Activated CD4-positive, alpha-beta T cell treated with anti-CD3 and anti-CD28 coated beads, Interleukin-10, Interleukin-2, amounts not matched to agents 100 ng/mL and 50 ng/mL, durations not matched to agents 16 hours and 8 hours (primary cell): ENCODE measurements at regions not wholly inside any gene's neighbourhood (a gene's known extent, or its start where the extent isn't known, plus 50 kb on each side); places are given as distances from the start of the nearest gene placed in this dataset.

Source experiments
- DNase-seq: peaks from one replicate; pipeline ENCODE4 v3.0.0-alpha.2; 2020

DNA sequence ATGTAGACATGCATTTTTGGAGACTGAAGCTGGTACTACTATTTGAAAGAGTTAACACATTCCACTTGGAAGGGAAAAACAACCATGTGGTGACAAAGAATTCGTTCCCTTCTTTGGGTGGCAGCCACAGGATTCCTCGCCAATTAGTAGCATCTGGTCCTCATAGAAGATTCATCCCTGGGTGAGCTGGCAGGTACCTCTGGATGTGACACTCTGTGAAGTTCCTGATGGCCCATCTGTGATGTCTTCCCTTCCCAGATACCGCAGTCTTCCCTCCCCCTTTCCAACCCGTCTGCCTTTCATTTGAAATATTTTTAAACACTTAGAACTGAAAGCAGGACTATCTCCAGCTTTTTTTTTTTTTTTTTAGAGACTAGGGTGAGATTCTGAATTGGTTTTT, 569.5 kb downstream of the TYW1 start:
- DNase-seq = no peak

DNA sequence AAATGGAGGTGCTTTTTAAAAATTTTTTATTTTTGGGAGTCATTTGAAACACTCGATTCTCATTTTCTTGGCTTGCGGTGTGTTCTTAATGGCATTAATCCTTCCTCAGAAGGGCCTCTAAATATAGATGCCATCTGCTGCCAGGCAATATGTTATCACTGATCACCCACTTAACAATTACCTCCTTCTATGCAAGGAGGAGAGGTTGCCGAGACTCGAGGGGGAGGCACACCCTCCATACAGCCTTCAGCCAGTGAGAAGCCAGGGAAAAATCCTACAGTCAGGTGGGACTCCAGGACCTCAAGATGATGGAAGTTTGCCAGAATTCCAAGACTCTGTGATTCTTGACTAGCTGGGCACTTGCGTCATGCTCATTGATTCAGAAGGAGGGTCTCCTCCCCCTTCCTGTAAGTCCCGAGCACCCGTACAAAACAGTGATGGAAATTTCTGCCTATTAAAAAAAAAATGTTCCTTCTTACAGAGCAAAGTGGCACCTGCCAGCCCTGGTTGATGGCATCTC, 574.5 kb downstream of the TYW1 start:
- no peak for DNase-seq

DNA sequence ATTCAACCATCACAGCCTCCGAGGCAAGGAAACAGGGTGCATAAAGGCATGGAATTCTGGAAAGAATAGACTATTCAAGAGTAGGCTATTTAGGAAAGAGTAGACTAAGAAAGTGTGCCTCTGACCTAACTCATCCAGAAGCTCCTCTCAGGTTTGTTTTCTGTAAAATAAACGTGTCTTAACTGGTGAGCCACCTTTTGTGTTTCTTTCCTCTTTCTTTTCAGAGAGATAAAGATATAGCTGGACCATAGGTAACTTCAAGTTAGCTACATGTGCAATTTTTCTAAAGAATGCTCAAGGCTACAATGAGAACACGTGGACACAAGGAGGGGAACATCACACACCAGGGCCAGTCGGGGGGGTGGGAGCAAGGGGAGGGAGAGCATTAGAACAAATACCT, 577.0 kb downstream of the TYW1 start:
- no peak for DNase-seq

DNA sequence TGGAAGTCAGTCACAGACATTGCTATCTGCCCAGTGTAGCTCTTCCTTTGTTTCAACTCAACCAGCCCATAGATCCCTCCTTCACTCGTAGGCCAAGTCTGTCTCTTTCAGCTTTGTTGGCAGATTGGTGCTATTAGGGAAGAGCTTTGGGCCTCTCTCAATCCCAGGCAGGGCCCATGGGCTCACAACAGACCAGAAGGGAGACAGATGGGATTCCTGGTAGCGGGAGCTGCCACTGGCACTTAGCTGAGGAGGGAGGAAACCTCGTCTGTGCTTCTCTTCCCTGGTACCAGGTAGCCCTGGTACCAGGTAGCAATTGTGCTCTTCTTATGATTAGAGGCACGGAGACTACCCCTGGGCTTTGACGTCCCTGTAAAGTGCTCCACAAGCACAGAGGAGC, 592.0 kb downstream of the TYW1 start:
- DNase-seq = no peak

DNA sequence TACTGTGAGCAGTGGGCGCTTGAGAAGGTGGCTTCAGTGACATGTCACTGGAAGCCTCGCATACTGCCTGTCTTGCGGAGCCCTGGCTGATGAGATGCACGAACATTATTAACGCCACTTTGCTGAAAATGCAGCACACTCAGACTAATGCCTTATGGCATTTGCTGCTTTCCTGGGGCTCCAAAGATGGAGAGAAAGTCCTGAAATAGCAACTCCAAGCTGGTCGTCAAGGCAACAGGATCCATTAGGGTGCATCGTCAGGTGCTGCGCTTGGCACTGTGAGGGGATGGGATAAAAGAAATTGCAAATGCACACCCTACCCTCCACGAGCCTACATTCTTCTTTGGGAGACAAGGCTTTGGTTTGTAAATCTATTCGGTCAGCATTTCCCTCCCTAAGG, 592.5 kb downstream of the TYW1 start:
- no peak for DNase-seq

DNA sequence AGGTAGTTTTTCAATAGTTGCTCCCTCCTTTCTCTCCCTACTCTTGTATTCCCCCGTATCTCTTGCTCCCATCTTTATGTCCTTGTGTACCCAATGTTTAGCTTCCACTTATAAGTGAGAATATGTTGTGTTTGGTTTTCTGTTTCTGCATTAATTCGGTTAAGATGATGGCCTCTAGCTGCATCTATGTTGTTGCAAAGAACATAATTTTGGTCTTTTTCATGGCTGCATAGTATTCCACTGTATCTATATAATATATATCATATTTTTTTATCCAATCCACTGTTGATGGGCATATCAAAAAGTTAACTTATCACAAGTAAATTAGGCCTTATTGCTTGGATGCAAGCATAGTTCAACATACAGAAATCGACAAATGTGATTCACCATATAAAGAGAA, 594.0 kb downstream of the TYW1 start:
- DNase-seq = no peak

DNA sequence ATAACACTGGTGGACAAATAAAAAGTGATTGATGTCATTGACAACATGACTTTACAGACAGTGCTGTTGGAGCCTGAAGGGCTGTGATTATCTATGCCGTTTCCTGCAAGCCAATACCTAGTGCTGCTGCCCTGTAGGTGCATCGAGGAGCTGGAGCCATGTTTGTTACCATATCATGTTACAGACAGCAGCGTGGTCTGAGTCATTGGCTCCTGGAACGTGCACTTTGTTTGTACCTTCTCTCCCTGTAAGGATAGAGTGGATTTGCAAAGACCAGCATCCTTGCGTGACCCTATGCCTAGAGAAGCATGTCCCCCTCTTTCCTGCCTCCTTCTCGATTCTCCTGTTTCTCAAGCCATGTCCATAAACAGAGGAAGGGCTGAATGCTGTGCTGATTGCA, 597.2 kb downstream of the TYW1 start:
- DNase-seq = no peak

DNA sequence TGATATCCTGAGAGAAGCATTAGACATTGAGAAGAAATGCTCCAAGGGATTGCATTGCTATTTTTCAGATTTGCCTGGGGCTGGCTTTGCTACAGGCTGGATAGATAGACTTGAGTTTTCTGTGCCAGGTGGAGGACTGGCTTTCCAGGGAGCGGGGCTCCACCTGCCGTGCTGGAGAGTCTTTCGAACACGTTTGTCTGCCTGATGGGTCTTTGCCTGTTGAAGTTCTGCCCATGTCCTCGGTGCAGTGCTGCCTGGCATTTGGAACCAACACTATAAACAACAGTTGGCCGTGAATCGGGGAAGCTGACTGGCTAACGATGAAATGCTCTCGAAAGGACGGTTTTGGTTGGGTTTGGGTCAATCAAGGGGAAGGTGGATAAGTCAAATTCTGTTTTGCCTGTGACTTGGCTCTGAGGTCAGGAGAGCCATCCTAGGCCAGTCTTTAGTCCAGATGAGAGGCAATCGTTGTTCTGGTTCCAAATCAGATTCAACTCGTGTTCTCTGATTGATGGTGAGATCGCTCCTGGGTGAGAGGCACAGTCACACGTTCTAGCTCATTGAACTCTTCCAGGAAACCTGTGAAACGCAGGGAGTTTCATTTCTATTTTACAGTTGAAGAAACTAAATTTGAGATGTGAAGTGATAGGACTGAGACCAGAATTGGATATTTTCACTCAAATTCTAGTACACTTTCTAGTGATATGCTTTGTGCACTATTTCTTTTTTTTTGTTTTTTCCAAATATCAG, 599.0 kb downstream of the TYW1 start:
- DNase-seq = no peak

DNA sequence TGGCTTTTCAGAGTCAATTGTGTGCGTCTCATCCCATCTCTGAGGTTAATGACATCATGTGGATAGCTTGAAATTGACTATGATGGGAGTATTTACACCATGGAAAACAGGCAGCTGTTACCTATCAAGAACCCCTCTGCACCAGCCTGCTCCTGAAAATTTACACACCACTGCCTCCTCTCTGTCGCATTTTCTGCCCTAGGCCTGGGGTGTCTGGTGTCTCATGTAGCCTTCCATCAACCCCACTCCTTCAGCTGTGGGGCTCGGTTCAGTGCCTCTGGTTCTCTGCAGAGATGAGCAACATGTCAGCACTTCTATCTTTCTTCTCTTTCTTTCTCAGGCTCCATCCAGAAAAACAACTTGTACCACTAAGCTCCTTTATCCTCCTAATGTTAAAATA, 600.5 kb downstream of the TYW1 start:
- DNase-seq = no peak

DNA sequence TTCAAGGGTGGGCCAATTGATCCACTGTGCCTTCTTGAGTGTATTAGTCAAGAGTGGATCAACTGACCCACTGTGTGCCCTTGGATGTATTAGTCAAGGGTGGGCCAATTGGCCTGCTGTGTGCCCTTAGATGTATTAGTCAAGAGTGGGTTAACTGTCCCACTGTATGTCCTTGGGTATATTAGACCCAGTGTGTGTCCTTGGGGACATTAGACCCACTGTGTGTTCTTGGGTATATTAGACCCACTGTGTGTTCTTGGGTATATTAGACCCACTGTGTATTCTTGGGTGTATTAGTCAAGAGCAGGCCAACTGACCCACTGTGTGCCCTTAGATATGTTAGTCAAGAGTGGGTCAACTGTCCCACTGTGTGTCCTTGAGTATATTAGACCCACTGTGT, 601.8 kb downstream of the TYW1 start:
- DNase-seq = no peak

DNA sequence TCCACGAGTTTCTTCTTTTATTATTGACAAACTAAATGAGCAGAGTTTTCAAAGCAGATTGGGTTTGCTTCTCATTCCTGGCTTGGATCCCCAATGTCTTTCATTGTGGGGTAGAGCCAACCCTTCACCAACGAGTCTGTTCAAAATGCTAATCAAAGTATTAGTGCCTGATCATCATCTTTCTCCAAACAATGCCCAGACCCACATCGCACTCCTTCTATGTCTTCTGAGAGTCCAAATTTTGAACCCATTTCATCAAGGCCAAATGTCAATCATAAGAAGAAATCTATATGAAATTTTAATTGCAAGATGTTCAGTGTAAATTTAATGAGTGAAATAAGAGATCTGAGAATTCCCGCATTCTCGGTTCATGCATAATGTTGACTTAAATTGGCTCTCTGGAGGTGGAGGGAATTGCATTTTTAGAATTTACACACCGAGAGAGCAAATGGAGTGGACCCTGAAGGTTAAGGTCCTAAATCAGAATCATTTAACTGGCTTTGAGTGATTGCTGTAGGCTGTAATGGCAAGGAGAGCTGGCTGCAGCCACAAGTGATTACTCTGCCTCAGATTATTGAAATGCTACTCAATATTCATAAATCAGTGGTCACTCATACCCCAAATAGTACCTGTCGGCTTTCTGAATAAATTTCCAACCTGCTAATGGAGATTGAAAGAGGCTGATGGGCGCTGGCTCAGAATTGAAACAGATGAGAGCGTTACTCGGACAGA, 602.9 kb downstream of the TYW1 start:
- DNase-seq = no peak

DNA sequence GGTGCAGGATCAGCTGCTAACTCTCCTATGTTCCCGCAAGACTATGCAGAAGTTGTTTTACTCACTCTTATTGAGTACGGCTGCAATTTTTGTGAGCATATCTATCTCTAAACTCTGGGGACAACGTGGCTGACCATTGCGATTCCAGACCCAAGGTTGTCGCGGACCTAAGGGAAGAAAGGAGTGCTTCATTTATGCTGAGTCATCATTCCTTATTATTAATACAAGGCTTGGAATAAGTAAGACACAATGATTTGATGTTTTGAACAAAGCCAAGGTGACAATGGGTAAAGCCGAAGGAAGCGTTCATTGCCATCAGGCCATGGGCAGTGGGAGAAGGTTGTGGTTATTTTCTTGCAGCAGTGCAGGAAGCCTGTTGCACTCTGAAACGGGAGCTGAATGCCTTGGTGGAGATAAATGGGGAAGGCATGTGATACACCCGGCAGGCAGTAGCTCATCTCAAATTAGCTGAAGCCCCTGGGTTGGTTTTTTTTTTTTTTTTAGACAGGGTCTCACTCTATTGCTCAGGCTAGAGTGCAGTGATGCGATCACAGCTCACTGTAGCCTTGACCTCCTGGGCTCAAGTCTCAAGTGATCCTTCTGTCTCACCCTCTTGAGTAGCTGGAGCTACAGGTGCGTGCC, 605.7 kb downstream of the TYW1 start:
- DNase-seq = no peak

DNA sequence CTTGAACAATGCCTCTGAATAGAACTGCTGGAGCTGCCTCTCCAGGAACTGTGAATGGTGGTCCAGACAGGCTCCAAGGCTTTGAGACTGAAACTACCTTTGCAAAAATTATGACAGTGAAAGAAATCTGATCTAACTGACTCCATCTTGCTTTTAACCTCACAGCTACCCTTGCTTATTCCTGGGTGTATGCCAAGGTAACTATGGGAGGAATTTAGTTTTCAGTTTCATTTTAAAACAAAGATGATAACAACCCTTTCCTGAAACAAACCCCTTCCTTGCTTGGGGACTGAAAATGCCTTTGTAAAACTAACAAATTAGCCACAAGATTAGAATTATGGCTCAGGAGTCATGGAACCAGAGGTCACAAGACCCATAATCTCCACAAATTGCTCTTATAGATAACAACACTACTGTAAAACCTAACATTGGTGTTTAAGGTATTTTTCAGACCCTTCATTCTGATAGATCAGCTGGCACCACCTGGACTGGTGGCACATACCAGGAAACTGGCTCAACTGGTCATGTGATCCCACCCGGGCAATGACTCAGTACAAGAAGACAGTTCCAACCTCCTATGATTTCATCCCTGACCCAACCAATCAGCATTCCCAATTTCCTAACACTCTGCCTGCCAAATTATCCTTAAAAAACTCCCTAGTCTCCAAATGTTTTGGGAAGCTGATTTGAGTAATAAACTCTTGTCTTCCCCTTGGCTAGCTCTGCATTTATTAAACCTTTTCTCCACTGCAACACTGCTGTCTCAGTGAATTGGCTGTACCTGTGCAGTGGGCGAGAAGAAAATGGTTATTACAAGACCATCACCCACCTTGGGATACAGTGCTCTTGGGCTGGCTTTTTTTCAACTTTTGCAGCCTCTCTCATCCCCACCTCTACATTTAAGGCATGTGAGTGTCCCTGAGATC, 608.1 kb downstream of the TYW1 start:
- DNase-seq = no peak

DNA sequence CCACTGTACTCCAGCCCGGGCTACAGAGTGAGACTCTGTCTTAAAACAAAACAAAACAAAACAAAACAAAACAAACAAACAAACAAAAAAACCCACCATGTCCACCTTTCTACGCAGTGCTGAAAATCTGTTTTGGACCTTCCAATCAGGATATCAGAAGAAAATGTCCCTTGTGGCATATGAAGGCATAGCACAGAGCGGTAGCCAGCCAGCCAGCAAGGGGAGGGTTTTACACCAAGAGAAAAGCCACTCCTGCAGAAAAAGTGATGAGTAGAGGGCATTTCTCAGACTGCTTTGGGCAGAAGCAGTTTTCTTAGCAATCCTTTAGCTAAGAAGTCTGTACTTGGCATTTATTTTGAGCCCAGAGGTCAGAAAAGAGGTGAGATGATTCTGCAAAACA, 612.2 kb downstream of the TYW1 start:
- no peak for DNase-seq

DNA sequence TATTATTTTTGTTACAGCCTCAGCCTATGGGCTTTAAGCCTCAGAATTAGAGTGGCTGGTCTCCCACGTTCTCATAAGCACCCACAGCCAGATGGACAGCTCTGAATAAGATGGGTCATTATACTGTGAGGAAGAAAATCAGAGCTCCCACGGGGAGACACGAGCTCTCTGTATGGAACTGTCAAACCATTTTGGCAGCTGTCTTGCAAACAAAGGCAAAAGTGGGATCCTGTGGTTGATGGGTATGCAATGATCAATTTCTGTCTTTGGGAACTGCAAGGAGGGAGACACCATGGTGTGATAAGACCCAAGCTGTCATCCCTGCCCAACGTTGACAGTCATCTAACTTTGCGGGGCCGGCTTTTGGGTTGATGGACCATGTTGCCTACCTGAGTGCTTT, 614.3 kb downstream of the TYW1 start:
- DNase-seq = no peak

DNA sequence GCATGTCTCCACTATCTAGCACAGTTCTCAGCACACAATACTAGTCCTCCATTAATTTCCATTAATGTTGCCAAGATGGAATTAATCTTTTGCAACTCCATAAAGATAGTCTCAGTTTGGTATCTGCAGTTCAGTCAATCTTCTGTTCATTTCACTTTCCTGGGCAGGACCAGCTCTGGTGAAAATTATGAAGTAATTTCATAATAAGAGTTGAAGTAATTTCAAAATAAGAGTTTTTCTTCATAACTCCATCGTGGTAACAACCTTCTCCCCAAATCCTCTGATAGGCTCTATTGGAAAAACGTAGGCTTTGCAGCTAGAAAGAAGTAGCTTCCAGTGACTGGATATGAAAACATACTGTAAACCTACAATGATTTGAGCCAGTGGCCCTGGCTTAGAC, 618.2 kb downstream of the TYW1 start:
- no peak for DNase-seq

DNA sequence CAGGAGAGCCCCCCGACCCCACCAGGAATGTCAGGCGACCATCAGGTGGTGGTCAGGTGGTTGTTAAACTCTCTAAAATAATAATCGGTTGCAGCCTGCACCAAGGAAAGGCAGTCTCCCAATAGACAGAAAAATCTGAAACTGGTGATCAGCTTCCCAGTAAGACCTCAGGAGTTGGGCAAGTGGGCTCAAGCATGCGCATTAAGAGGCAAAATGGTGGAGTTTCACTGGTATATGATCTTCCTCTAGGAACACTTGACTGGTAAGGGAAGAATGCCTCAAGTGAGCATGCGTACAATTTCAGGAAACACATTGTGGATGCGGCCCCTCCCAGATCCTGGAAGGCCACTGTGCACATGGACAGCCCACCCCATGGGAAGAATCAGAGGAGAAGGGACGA, 619.9 kb downstream of the TYW1 start:
- no peak for DNase-seq

DNA sequence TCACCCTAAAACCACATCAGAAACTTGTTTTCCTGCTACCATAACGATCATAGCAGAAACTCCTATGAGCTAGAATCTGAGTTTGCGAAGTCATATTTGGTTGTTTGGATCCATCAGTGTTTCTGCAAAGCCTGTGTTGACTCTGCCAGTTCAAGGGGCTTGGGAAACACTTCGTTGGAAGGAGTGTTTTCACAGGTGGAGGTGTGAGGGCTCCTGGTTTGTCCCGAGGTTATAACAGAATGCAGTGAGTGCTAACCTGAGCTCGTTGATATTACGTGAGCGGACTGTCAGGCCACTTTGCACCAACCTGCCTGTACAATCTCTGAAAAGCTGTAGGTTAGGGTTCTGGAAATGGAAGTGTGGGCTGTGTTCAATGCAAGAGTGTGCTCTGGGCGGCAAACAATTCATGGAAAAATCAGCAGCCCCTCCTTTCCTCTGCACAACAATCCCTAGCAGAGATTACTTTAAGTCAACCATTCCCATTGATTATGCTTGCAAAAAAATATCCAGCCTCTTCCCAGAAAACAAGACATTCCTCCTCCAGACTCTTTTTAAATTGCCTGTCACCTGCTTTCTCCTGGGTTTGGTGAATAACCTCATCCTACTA, 622.0 kb downstream of the TYW1 start:
- no peak for DNase-seq

DNA sequence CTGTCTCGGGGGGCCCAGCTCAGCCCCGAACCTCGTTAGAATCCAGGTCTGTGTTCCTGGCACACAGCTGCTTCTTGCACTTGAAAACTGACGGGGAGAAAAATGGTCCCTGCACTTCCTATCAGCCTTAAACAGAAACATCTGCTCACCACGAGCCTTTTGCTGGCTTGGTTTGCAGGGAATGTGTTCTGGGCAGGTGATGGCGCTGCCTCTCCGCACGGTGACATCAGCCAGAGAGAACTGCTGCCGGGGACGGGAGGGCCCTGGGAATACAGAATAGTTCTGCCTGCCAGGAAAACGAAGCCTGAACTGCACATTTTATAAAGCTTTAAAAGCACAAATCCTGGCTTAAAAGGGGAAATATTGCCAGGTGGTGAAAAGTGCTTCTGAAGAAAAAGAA, 622.5 kb downstream of the TYW1 start:
- no peak for DNase-seq

DNA sequence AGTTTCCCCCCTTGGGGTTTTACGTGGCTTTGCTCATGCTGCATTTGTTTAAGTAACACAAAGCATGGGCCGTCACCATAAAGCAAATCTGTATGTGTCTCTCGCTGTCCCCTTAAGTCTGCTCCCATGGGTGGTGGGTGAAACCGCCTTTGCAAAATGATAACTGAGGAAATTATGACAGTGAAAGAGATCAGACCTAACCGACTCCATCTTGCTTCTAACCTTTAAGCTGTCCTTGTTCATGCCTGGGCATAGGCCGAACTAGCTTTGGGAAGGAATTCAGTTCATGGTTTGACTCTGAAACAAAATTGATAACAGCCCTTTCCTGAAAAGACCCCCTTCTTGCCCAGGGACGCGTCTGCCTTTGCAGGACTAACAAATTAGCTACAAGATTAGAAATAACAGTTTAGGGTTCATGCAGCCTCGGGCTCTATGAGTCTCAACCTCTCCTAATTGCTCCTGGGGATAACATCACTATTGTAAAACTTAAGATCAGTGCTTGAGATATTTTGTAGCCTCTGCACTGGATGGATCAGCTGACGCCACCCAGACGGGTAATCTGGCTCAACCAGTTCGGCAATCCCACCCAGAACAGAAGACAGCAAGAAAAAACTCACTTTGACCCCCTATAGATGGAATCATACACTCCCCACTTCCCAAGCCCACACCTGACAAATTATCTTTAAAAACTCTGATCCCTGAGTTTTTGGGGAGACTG, 623.7 kb downstream of the TYW1 start:
- no peak for DNase-seq

DNA sequence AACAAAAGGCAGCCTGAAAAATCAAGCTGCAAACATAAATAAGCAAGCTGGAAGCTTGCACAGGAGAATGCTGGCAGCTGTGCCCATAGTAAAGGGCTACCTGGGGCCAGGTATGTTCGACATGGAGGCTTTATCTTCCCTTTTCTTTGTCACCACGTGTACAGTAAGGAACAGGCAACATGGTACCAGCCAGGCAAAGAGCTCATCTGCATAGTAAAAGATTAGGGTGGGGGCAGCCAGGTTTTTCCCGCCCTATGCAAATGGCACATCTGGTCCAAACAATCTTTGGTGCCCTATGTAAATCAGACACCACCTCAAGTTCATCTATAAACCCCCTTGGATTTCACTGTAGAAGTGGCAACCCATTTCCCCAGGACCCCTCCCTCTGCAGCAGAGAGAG, 625.1 kb downstream of the TYW1 start:
- no peak for DNase-seq

DNA sequence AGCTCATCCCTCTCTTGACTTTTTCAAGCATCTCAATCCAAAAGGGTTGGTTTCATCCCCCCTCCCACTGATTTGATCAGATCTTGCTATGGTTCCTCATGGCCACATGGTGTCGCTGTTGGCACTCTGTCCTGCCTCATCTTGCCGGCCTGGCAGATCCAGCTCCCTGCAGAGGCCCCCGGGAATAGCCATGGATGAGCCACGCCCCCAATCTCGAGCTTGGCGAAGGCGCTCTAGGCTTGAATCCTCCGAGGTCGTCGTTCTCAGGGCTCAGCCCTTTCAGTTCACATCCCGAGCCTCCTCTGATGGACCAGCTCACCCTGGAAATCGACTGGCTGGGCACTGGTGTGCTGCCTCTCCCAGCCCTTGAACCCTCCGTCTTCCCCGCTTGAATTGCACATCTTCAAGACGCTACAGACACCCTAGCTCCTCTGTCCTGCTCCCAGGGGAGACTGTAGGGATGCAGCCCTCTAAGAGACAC, 628.7 kb downstream of the TYW1 start:
- peak; percentile 41 for DNase-seq
